Limb (tissue), 2 donors: ENCODE measurements at regions not wholly inside any gene's neighbourhood (a gene's known extent, or its start where the extent isn't known, plus 50 kb on each side); places are given as distances from the start of the nearest gene placed in this dataset.

Experiments
- DNase-seq, 2 donors: peaks; one replicate each; pipeline ENCODE4 v3.0.0-alpha.2; 2016; ENCODE audit errors: extremely low spot score in 2 of 2

DNA sequence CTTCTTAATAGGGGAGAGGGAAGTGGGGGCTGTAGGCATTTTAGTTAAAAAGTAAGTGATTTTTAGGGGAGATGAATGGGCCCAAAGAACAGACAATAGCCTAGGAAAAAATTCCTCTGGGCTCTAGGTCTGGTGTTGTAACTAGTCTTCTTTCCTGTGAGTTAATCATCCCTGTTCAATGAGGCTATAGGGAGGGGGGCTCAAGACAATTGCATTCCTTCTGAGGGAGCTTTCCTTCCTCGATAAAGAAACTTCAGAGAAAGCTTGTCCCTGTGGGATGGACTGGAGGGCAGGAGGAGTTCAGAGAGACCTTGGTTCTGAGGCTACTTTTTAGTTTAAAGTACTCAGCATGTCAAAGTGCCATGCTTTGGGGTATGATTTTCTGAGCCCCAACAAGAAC lies 127.2 kb downstream of the BBS10 start:
- no peak for DNase-seq

DNA sequence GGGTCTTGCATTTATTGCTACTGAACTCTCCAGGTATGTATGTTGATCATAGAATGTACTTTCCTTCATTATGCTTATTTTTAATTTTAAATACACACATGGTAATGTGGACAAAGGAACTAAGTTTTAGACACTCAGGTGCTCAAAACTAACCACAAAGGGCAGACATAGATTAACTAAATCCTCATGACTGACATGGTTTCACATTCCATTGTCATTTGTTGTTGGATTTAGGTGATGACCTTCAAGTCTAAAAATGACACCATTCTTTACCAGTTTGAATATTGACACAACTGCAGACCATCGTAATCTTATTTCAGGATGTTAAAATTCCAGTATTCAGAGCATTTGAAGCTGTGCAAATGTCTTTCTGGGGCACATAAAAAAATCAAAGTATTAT lies 128.4 kb downstream of the BBS10 start:
- DNase-seq: no peak

DNA sequence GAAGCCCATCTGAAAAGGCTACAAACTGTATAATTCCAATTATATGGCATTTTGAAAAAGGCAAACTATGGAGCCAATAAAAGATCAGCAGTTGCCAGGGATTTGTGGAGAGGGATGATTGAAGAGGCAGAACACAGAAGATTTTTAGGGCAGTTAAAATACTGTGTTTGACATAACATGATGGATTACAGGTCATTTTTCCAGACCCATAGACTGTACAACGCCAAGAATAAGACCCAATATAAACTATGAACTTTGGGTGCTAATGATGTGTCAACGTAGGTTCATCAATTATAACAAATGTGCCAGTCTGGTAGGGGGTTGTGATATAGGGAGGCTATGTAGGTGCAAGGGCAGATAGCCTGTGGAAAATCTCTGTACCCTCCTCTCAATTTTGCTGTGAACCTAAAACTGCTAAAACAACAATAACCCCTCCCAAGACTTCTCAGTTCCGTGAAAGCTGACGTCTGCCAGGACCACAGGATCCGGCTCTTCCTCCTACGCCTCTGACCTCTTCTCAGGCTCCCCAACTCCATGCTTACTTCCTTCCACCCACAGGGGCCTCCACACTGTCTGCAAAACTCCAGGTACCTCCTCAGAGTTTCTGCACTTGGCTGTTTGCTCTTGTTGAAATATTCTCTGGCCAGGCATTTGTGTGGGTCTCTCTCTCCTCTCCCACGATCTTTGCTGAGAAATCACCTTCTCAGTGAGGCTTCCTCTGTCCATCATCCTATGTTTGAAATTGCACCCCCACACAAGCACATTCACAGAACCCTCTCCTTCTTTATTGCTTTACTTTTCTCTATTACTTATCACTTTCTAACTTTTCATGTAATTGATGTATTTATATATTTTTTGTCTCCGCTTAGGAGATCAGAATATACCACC lies 131.4 kb downstream of the BBS10 start:
- no peak for DNase-seq

DNA sequence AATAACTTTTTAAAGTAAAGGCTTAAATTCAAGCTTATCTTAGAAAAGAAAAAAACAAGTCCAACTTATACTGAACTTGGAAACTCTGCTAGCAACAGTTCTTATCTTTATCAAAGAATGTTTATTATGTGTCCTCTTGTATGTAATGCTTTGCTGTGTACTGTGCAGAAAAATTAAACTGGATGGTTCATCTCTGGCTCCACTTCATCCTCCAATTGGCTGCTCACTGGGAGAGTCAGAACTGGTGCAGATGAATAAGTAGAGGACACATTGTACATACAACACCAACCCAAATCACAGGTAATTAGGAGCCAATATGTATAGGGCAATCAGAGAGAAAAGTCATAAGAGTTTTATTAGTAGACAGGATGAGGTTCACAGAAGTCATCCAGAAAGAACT lies 123.6 kb upstream of the NAP1L1 start:
- DNase-seq: no peak

DNA sequence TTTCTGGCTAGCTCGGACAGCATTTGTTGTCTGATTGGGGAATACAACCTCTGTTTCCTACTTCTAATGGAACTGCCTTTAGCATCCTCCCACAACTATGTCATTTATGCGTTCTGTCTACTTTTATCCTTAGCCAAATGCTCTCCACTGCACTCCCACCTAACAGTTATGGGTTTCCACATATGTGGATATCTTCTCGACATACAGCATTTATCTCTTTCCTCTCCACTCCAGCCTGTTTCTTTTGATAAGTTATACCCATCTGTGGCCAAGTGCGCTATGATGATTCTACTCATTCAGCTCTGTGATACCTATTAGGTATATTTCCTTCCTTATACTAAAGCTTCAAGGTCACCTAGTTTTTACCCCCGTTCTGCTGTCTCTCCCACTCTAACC lies 122.2 kb upstream of the NAP1L1 start:
- no peak for DNase-seq

DNA sequence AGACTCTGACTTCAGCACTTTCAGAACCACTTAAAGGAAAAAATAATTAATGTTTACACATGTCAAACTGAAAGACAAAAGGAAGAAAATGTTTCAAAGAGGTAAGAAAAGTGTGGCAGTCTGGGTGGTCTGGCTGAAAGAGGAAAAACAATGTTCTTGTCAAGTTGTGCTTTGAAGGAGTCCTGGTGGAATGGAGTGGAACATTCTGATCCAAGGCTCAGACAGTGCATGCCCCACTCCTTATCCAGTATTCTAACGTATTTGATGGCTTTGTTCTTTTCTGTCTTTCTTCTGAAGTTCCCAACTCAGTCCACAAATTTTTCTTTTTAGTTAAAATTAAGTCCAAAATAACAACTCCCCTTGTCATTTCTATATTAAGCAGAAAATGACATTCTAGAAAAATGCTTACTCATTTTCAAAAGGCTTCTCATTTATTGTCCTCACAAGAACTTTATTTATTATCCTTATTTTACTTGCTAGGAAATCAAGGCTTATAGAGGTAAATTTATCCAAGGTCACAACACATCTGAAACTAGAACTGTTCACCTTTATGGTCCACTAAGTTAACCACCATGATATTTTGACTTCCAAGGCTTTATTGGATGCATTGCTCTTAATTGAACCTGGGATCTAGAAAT lies 121.7 kb upstream of the NAP1L1 start:
- DNase-seq: no peak

DNA sequence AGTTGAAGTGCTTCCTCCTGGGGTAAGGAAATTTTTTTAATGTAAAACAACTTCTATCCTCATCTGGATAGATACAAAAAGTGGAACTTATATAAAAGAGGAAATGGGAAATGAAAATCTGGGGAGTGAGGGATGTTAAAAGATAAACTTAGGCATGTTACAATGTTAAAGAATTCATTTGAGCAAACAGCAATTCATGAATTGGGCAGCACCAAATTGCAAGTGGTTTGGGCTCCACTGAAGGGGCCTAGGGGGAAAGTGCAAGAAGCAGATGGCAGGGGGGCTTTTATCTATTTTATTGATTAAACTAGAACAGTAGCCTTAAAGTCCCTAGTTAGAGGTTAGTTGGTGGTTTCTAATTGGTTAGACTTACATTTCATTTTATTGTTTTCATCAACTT lies 118.1 kb upstream of the NAP1L1 start:
- no peak for DNase-seq

DNA sequence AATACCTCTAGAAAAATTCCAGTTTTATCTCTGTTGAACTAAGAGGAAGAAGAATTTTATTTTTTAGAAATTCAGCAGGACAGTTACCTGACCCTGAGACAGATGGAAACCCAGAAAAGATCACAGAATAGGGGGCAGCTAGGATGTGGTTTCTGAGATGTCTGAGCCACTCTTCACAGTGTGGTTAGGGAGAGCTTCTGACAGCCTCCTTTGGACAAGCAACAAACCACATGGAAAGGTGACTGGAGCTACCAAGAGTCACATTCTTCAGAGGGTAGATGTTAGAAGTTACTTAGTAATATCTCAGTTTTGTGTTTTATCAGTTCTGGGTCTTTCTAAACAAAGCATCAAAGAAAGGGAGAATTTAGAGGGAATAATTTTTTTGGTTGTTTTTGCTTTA lies 117.3 kb upstream of the NAP1L1 start:
- DNase-seq: no peak

DNA sequence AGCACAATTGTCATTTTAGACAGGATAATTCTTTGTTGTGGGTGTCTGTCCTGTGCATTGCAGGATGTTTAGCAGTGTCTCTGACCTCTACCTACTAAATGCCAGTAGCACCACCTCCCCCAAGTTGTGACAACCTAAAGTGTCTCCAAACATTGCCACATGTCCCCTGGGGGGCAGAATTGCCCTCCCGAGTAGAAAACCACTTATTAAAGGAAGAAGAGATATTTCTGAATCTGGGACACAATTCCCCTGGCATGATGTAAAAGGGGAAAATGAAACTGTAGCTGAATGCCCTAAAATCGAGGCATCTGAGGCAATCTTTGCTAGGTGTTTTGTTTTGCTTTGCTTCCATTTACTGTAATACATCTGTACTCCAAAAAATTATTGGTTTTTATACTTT lies 116.8 kb upstream of the NAP1L1 start:
- DNase-seq: no peak

DNA sequence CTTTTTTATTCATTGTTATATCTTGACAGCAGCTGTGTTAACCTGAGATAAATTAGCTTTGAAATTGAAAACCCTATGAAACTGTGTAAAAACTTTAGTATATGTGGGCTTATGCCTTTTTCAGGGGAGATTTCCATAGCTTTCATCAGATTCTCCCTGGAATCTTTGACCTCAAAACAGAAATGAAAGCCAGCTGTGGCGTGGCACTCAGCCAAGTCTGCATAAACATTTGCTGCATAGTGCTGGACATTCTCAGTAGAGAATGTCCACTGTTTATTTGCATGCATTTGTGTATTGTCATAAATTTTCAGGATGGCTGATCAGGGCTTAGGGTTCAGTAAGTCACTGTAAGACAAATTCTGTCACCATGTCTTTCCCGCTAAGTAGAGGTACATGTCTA lies 115.3 kb upstream of the NAP1L1 start:
- DNase-seq: no peak

- no peak for DNase-seq
These were observed 114.4 kb upstream of the NAP1L1 start for GRCh38 chr12:76198839-76199238.

GRCh38 chr12:76197283-76197682 lies 112.8 kb upstream of the NAP1L1 start:
- DNase-seq: no peak

DNA sequence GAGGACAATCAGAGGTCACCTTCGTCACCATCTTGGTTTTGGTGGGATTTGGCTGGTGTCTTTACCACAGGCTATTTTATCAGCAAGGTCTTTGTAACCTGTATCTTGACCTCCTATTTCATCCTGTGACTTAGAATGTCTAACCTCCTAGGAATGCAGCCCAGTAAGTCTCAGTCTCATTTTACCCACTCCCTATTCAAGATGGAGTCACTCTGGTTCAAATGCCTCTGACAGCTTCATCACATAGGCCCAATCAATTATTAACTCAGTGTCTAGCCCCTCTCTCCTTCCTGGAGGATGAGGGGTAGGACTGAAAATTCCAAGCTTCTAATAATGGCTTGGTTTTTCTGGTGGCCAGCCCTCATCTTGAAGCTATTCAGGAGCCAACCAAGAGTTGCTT lies 111.4 kb upstream of the NAP1L1 start:
- DNase-seq: no peak

DNA sequence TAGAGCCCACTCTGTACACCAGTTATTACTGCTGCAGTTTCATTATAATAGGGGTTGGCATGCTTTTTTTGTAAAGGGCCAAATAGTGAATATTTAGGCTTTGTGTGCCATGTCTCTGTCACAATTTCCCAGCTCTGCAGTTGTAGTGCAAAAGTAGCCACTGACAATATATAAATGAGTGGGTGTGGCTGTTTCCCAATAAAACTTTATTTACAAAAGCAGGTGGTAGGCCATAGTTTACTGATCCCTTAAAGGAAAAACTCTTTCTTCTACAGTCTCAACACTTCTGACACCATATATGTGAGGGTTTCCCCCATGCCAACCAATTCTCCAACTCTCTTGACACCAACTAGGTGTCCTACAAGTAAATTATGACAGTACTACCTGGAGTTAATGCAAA lies 110.2 kb upstream of the NAP1L1 start:
- DNase-seq: no peak

GRCh38 chr12:76193961-76194360 lies 109.5 kb upstream of the NAP1L1 start:
- no peak for DNase-seq

DNA sequence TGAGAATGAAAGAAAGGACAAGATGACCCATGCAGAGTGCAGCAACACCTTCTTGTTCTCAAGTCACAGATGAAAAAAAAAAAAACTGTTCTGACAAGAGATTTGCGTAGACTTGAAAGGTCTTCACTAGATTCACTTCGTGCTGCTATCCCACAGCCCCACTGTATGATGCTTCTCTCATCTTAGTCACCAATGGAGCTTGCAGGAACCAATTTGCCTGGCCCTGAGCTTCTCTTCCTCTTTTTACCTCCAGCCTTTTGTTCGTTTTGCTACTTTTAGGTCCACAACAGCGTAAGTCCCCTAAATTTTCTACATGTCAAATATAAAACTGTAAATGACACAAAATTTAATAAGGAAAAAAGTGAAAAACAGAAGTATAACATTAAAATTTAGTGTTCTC lies 107.9 kb upstream of the NAP1L1 start:
- DNase-seq: no peak

GRCh38 chr12:76190299-76190698 lies 105.8 kb upstream of the NAP1L1 start:
- no peak for DNase-seq

GRCh38 chr12:76189851-76190250 lies 105.4 kb upstream of the NAP1L1 start:
- DNase-seq: no peak

DNA sequence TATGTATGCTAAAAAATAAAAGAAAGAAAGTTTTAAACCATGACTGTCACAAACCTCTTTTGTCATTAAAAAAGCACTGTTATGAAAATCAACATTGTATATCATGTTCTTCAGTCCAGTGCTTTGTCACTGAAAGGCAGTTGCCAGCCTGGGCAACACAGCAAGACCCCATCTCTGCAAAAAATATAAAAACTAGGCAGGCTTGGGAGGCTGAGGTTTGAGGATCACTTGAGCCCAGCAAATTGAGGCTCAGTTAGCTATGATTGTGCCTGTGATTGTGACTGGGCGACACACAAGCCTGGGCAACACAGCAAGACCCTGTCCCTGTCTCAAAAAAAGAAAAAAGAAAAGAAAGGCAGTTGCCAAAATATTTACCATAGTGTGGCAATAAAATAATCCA lies 102.7 kb upstream of the NAP1L1 start:
- DNase-seq: no peak

DNA sequence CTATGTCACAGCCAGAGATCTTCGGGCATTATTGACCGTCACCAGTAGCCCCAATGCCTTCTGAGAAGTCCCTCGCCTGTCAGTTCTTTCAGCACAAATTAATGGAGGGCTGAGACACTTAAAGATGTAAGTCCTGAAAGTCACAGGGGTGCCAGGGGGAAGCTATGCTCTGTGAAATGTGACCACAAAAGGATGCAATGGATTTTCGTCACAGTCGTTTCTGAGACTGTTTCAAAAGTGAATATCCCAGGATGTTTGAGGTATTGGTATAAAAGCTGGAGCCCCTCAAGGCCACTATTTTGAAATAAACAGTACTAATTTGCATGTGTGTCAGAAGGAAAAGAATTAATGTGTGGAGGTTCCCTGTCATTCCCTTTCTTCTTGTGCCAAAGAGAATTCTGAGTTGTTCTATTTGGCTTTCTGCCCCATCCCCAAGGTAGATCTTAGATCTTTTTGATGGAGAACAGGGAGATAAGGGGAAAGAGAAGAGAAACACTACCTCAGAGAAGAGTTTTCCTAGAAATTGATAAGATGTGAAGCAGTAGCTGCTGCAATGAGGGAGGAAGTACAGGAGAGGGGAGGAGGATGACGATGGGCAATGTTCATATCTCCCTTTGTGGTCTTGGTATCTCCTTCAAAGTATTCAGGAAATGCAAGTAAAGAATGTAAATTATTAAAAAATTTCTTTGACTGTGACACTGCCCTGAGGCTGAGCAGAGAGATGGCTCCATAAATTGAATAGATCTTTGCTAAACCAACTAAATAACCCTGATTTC lies 101.8 kb upstream of the NAP1L1 start:
- no peak for DNase-seq

DNA sequence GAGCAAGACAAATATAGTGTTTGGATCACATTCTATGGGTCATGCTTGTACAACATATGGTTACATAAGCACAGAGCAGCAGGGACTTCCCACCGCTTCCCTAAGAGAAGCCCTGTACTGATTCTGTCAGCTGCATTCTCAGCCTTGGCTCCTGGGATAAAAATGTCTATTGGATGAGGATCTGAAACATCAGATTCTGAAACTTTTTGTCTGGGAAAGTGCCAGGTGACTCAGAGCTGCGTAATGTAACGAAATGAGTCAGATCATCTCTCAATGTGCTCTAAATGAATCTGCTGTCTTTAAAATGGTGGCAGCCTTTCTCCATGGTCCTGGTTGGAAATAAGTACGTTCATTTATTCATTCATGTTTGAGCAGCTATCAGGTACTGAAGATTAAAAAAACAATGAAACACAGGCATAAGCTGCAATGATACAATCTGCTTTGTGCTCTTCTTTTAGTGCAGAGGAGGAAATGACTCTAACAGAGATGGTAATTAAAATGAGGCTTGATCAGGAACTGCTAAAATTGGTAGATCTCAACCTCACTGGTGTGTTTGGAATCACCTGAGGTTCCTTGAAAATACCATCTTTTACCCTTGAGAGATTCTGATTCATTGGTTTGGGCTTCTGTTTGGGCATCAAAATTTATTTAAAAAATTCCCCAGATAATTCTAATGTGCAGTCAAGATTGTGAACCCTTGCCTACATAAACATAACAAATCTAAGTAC lies 99.1 kb upstream of the NAP1L1 start:
- peak in 1 of 2 donors; percentile 5 for DNase-seq
